ENCODE measurements at regions not wholly inside any gene's neighbourhood (a gene's known extent, or its start where the extent isn't known, plus 50 kb on each side); places are given as distances from the start of the nearest gene placed in this dataset.
"Not testable (repeated sequence)": the region's sequence is repeated elsewhere in the genome, so short reads cannot be mapped to it uniquely, and the experiment has no call there.

- no peak for DNase-seq (ENCODE audit: low spot score)
- TF ChIP-seq, protein P1, sequence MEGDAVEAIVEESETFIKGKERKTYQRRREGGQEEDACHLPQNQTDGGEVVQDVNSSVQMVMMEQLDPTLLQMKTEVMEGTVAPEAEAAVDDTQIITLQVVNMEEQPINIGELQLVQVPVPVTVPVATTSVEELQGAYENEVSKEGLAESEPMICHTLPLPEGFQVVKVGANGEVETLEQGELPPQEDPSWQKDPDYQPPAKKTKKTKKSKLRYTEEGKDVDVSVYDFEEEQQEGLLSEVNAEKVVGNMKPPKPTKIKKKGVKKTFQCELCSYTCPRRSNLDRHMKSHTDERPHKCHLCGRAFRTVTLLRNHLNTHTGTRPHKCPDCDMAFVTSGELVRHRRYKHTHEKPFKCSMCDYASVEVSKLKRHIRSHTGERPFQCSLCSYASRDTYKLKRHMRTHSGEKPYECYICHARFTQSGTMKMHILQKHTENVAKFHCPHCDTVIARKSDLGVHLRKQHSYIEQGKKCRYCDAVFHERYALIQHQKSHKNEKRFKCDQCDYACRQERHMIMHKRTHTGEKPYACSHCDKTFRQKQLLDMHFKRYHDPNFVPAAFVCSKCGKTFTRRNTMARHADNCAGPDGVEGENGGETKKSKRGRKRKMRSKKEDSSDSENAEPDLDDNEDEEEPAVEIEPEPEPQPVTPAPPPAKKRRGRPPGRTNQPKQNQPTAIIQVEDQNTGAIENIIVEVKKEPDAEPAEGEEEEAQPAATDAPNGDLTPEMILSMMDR (IDR thresholded peaks at IDR 0.05; ENCODE audit: extremely low read depth, missing control alignments) = no peak
Observed at GRCh38 chr5:71923755-71924154, 183.5 kb upstream of the MAP1B start.

- TF ChIP-seq, protein P1 (IDR thresholded peaks at IDR 0.05; ENCODE audit: extremely low read depth, missing control alignments) = no peak
- no peak for DNase-seq (ENCODE audit: low spot score)
Observed at GRCh38 chr5:71924325-71924724, 182.9 kb upstream of the MAP1B start.

DNA sequence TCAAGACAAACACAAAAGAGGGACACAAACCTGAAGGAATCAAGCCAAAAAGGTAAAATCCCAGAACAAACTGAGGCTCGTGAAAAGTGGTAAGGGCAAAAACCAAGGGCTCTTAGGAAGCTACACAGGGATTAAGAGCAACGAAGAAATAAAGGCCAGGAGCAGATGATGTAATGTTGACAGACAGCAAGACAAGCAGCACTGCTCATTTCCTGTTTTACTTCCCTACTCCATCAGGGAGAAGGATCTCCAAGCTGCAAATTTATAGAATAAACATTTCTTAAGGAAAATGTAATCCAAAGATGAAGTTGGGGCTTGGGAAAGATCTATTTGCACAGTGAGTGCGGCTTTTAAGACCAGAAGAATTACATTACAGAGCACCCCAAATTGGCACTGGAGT lies 182.3 kb upstream of the MAP1B start:
- DNase-seq (ENCODE audit: low spot score) = no peak
- TF ChIP-seq, protein P1 (IDR thresholded peaks at IDR 0.05; ENCODE audit: extremely low read depth, missing control alignments) = no peak

DNA sequence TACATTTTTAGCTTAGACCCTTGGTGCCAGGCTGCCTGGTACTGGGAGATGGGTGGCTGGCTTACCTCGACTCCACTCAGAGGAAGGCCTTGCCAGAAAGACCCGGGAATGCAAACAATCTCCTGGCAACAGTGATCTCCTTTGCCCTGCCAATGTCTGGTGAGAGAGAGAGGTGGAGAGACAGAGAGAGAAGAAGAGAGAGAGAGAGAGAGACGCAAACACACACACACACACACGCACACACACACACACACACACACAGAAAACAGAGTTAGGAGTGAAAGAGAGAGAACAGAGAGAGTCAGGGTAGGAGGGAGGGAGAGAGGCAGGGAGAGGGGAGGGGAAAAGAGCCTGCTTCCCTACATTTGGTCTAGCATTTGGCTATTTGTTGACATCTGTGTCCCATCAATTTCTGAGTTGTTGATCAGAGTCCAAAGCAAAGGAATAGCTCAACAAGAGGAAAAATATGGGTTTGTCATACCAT lies 181.6 kb upstream of the MAP1B start:
- TF ChIP-seq, protein P1 (IDR thresholded peaks at IDR 0.05; ENCODE audit: extremely low read depth, missing control alignments) = no peak
- no peak for DNase-seq (ENCODE audit: low spot score)

GRCh38 chr5:71929003-71929402 lies 178.3 kb upstream of the MAP1B start:
- TF ChIP-seq, protein P1 (IDR thresholded peaks at IDR 0.05; ENCODE audit: extremely low read depth, missing control alignments) = no peak
- DNase-seq (ENCODE audit: low spot score) = no peak

DNA sequence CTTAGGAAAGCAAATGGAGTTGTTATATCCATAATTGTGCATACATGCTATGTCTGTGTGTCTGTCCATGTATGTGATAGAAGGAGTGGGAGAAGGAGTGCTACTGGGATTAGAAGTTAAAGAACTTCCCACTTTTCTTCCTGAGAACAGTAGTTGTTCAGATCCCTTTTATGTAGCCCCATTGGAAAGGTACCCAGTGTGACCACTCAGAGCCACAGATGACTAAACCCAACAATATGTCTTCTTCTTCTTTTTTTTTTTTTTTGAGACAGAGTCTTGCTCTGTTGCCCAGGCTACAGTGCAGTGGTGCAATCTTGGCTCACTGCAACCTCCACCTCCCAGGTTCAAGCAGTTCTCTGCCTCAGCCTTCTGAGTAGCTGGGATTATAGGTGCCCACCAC lies 176.7 kb upstream of the MAP1B start:
- DNase-seq (ENCODE audit: low spot score) = not testable (repeated sequence)

GRCh38 chr5:71932131-71932654 lies 175.1 kb upstream of the MAP1B start:
- TF ChIP-seq, protein P1 (IDR thresholded peaks at IDR 0.05; ENCODE audit: extremely low read depth, missing control alignments) = no peak
- no peak for DNase-seq (ENCODE audit: low spot score)

- no peak for DNase-seq (ENCODE audit: low spot score)
- TF ChIP-seq, protein P1 (IDR thresholded peaks at IDR 0.05; ENCODE audit: extremely low read depth, missing control alignments) = no peak
Observed at GRCh38 chr5:71932655-71933338, 174.5 kb upstream of the MAP1B start.

Data from GM20000 (cell line).